HepG2 (cell line): ENCODE measurements at regions not wholly inside any gene's neighbourhood (a gene's known extent, or its start where the extent isn't known, plus 50 kb on each side); places are given as distances from the start of the nearest gene placed in this dataset.

Experiments
- ATAC-seq: fragments of 200-7000 bp; cut with Tn5 transposase; 3 replicates; pipeline ENCODE4 v1.9.1; 2020; ENCODE audit warnings: mild to moderate bottlenecking, moderate library complexity
- BruUV-seq: library from RNA; stranded (reverse); fragments of 400-500 nt; replicated peaks from 2 replicates; lab custom pipeline; 2021; lab: Mats Ljungman, UMichigan
- CTCF ChIA-PET: fragments of 300-600 bp; formaldehyde crosslinking; extraction: SDS; loops from one replicate; lab custom pipeline; 2021; ENCODE audit warnings: low total read pairs, inconsistent platforms, low intra/inter-chr PET ratio; lab: Yijun Ruan, JAX
- POLR2A ChIA-PET: fragments of 350-600 bp; sonication (Branson Sonifier 250); formaldehyde crosslinking; loops from one replicate; lab custom pipeline; 2020; ENCODE audit warnings: antibody characterized with exemption, inconsistent platforms; lab: Yijun Ruan, JAX
- DNase-seq: peaks from one replicate; pipeline ENCODE4 v3.0.0-alpha.2; 2015; ENCODE audit warnings: low spot score
- FAIRE-seq: peaks from 3 replicates; lab custom pipeline; 2011; peaks lifted over from hg19 to GRCh38; lab: Jason Lieb, UNC
- H2AFZ ChIP-seq: one replicate; pipeline ENCODE4 v1.6.1; 2011; ENCODE audit warnings: low read length, inconsistent platforms
- H3K27ac ChIP-seq: fragments of 300-600 bp; 3 replicates; pipeline ENCODE4 v1.8.0; 2011; ENCODE audit warnings: mixed run types, mild to moderate bottlenecking, mixed read lengths, low read length, inconsistent platforms; ENCODE audit not compliant: insufficient read depth; ENCODE audit errors: extremely low read length
- H3K27me3 ChIP-seq, 2 experiments: fragments of 200-600 bp in 1 of 2; 2 replicates in 1 of 2; 3 replicates in 1 of 2; pipeline versions ENCODE4 v1.6.0 to v1.8.0; 2011; ENCODE audit warnings: low read length in 2 of 2, mild to moderate bottlenecking in 2 of 2, moderate library complexity in 2 of 2, inconsistent platforms in 1 of 2; ENCODE audit not compliant: insufficient read depth in 2 of 2, control insufficient read depth in 1 of 2
- H3K36me3 ChIP-seq, 2 experiments: fragments of 200-600 bp in 1 of 2; replicated peaks in 1 of 2; 2 replicates in 1 of 2; 3 replicates in 1 of 2; pipeline versions ENCODE4 v1.5.1 to v1.8.0; 2011; ENCODE audit warnings: low read length in 2 of 2, inconsistent platforms in 1 of 2; ENCODE audit not compliant: insufficient read depth in 2 of 2, control insufficient read depth in 1 of 2
- H3K4me1 ChIP-seq: 2 replicates; pipeline ENCODE4 v1.5.1; 2012; ENCODE audit warnings: low read length, inconsistent platforms; ENCODE audit not compliant: insufficient read depth
- H3K4me2 ChIP-seq: 2 replicates; pipeline ENCODE4 v1.6.0; 2011; ENCODE audit warnings: low read depth, low read length, inconsistent platforms
- H3K4me3 ChIP-seq, 3 experiments: fragments of 200-600 bp in 1 of 3; sonication (generic), shearing (Covaris generic) in 1 of 3; replicated peaks in 1 of 3; 2 replicates each; pipeline ENCODE4 v1.5.1; 2011 to 2016; ENCODE audit warnings: low read length in 3 of 3, inconsistent platforms in 2 of 3, low read depth in 2 of 3, mild to moderate bottlenecking in 2 of 3, control low read depth in 1 of 3, mixed read lengths in 1 of 3; ENCODE audit not compliant: insufficient read depth in 1 of 3
- H3K79me2 ChIP-seq: one replicate; pipeline ENCODE4 v1.6.1; 2011; ENCODE audit warnings: low read length, inconsistent platforms; ENCODE audit not compliant: insufficient read depth
- H3K9ac ChIP-seq: 2 replicates; pipeline ENCODE4 v1.6.0; 2011; ENCODE audit warnings: mild to moderate bottlenecking, low read depth, low read length, inconsistent platforms; ENCODE audit not compliant: insufficient read depth
- H3K9me3 ChIP-seq: 2 replicates; pipeline ENCODE4 v1.5.1; 2012; ENCODE audit warnings: mild to moderate bottlenecking, low read length
- H4K20me1 ChIP-seq: 2 replicates; pipeline ENCODE4 v1.6.0; 2011; ENCODE audit warnings: inconsistent platforms, mild to moderate bottlenecking, low read length, moderate library complexity; ENCODE audit not compliant: insufficient read depth
- AKNA ChIP-seq: sonication (generic); formaldehyde crosslinking; IDR thresholded peaks from 2 replicates; pipeline ENCODE4 v1.4.0; 2020; ENCODE audit warnings: missing genetic modification reagents, borderline replicate concordance
- GLMP ChIP-seq: sonication (generic); formaldehyde crosslinking; IDR thresholded peaks from 2 replicates; pipeline ENCODE4 v1.9.0; 2021; ENCODE audit warnings: missing genetic modification reagents, mild to moderate bottlenecking, borderline replicate concordance
- XBP1 ChIP-seq: sonication (generic); formaldehyde crosslinking; IDR thresholded peaks from 2 replicates; pipeline ENCODE4 v1.5.0; 2020; ENCODE audit warnings: missing genetic modification reagents
- ZBTB33 ChIP-seq: sonication (generic); formaldehyde crosslinking; IDR thresholded peaks from 2 replicates; pipeline ENCODE4 v1.4.0; 2020; ENCODE audit warnings: missing genetic modification reagents
- ZNF101 ChIP-seq: sonication (generic); formaldehyde crosslinking; IDR thresholded peaks from 2 replicates; pipeline ENCODE4 v1.4.0; 2020; ENCODE audit warnings: mild to moderate bottlenecking, low read depth, missing genetic modification reagents, borderline replicate concordance
- ZNF550 ChIP-seq: sonication (generic); formaldehyde crosslinking; IDR thresholded peaks from 2 replicates; pipeline ENCODE4 v1.4.0; 2020; ENCODE audit warnings: mild to moderate bottlenecking, missing genetic modification reagents, borderline replicate concordance
- ZSCAN31 ChIP-seq: sonication (generic); formaldehyde crosslinking; IDR thresholded peaks from 2 replicates; pipeline ENCODE4 v1.5.0; 2020; ENCODE audit warnings: low read depth, mild to moderate bottlenecking, missing genetic modification reagents
- WGBS: methylation state at CpG from one replicate; pipeline ENCODE4 v1.1.6; 2017; ENCODE audit warnings: low lambda C conversion rate; 5-methylcytosine and 5-hydroxymethylcytosine counted together
- in situ Hi-C: cut with HindIII; loops from 2 replicates; pipeline ENCODE4 v1.10.0; 2017; ENCODE audit warnings: low pct_unique_long_range_greater_than_20kb; ENCODE audit not compliant: extremely low pct_ligation_motif_present
- intact Hi-C: fragments of 100-400 bp; cut with micrococcal nuclease; formaldehyde crosslinking; loops from one replicate; pipeline ENCODE4 v1.10.0; 2022; ENCODE audit not compliant: unreplicated experiment

- TF ChIP-seq AKNA (CRISPR knock-in tag) = no peak
- TF ChIP-seq ZSCAN31 = no peak
Observed at GRCh38 chr3:4044619-4045018, 245.4 kb downstream of the LRRN1 start (continued).

- no peak for TF ChIP-seq ZNF101 (CRISPR knock-in tag)
- no peak for TF ChIP-seq ZNF550
- TF ChIP-seq ZBTB33 = no peak
- TF ChIP-seq XBP1 (CRISPR knock-in tag) = no peak
- TF ChIP-seq GLMP (CRISPR knock-in tag) = no peak
- intact Hi-C loops (no loop called here), in situ Hi-C loops (no loop called here)
- POLR2A ChIA-PET = no interaction called here
- WGBS = 0% methylated on average over 1 of the region's 1 CpG
- H2AFZ ChIP-seq = no peak overlapping the region
- FAIRE-seq (no peak), ATAC-seq (no peak), DNase-seq (no peak)
- CTCF ChIA-PET = no interaction called here
- no peak overlapping the region for H3K9ac ChIP-seq
- no peaks in the 10 kb centered on the region for H3K9me3 ChIP-seq
- no peak overlapping the region for H3K4me2 ChIP-seq
- H3K4me1 ChIP-seq = no peaks in the 10 kb centered on the region
- no peaks in the 10 kb centered on the region for H3K27me3 ChIP-seq
- no peaks in the 10 kb centered on the region for H4K20me1 ChIP-seq
- no peak overlapping the region for H3K4me3 ChIP-seq
- H3K79me2 ChIP-seq = no peaks in the 10 kb centered on the region
- no peaks in the 10 kb centered on the region for H3K36me3 ChIP-seq
- H3K27ac ChIP-seq = no peak overlapping the region
- no TSS peak for BruUV-seq
Observed at GRCh38 chr3:4045756-4046155, 246.5 kb downstream of the LRRN1 start.
